GM12878 (cell line): ENCODE measurements at regions not wholly inside any gene's neighbourhood (a gene's known extent, or its start where the extent isn't known, plus 50 kb on each side); places are given as distances from the start of the nearest gene placed in this dataset.

Experiments used
- ATAC-seq: fragments of 200-7000 bp; cut with Tn5 transposase; 3 replicates; pipeline ENCODE4 v1.9.1; 2020; ENCODE audit warnings: mild to moderate bottlenecking, moderate library complexity
- BruUV-seq: library from RNA; stranded (reverse); fragments of 400-500 nt; replicated peaks from 2 replicates; lab custom pipeline; 2021; lab: Mats Ljungman, UMichigan
- CTCF ChIA-PET: fragments of 300-600 bp; sonication (Branson Sonifier 250); formaldehyde crosslinking; extraction: SDS; loops from one replicate; lab custom pipeline; 2021; ENCODE audit warnings: inconsistent platforms; lab: Yijun Ruan, JAX
- POLR2A ChIA-PET: fragments of 350-600 bp; formaldehyde crosslinking; extraction: SDS; loops from one replicate; lab custom pipeline; 2021; ENCODE audit warnings: inconsistent platforms; lab: Charles Lee
- RAD21 ChIA-PET: fragments of 300-600 bp; sonication (Branson Sonifier 250); formaldehyde crosslinking; loops from one replicate; lab custom pipeline; 2023; ENCODE audit warnings: antibody characterized with exemption; ENCODE audit not compliant: unreplicated experiment; lab: Charles Lee
- SMC1A ChIA-PET: fragments of 300-600 bp; sonication (Branson Sonifier 250); formaldehyde crosslinking; loops from one replicate; lab custom pipeline; 2023; ENCODE audit not compliant: unreplicated experiment, uncharacterized antibody; lab: Charles Lee
- DNase-seq: peaks from one replicate; pipeline ENCODE4 v3.0.0-alpha.2; 2011; ENCODE audit warnings: low read depth, low spot score
- FAIRE-seq: peaks from 3 replicates; lab custom pipeline; 2011; peaks lifted over from hg19 to GRCh38; lab: Jason Lieb, UNC
- H2AFZ ChIP-seq: 2 replicates; pipeline ENCODE4 v1.6.0; 2011; ENCODE audit warnings: low read depth, low read length, control low read depth; ENCODE audit not compliant: control insufficient read depth
- H3K27ac ChIP-seq: 2 replicates; pipeline ENCODE4 v1.5.1; 2011; ENCODE audit warnings: control low read depth; ENCODE audit not compliant: control insufficient read depth, insufficient read depth
- H3K27me3 ChIP-seq, 2 experiments: replicated peaks in 1 of 2; 2 replicates each; pipeline versions ENCODE4 v1.6.0 to v1.6.1; 2011; ENCODE audit warnings: low read length in 1 of 2; ENCODE audit not compliant: control insufficient read depth in 2 of 2, insufficient read depth in 2 of 2
- H3K36me3 ChIP-seq, 2 experiments: 2 replicates each; pipeline ENCODE4 v1.5.1; 2011; ENCODE audit warnings: low read length in 1 of 2; ENCODE audit not compliant: control insufficient read depth in 2 of 2, insufficient read depth in 2 of 2
- H3K4me1 ChIP-seq: 2 replicates; pipeline ENCODE4 v1.6.1; 2011; ENCODE audit warnings: mild to moderate bottlenecking, low read length, moderate library complexity, mixed read lengths; ENCODE audit not compliant: control insufficient read depth, insufficient read depth
- H3K4me2 ChIP-seq: 2 replicates; pipeline ENCODE4 v1.6.0; 2011; ENCODE audit warnings: control low read depth; ENCODE audit not compliant: control insufficient read depth, insufficient read depth
- H3K4me3 ChIP-seq: fragments of 200-600 bp; sonication (generic); 2 replicates; pipeline ENCODE4 v1.5.1; 2016
- H3K79me2 ChIP-seq: 2 replicates; pipeline ENCODE4 v1.6.0; 2011; ENCODE audit warnings: low read length; ENCODE audit not compliant: control insufficient read depth, insufficient read depth
- H3K9ac ChIP-seq: 2 replicates; pipeline ENCODE4 v1.8.0; 2011; ENCODE audit warnings: low read length, control low read depth, mixed read lengths; ENCODE audit not compliant: control insufficient read depth, insufficient read depth
- H3K9me3 ChIP-seq: replicated peaks from 3 replicates; pipeline ENCODE4 v1.5.1; 2011; ENCODE audit warnings: mild to moderate bottlenecking, low read length; ENCODE audit not compliant: control insufficient read depth, insufficient read depth
- H4K20me1 ChIP-seq: 2 replicates; pipeline ENCODE4 v1.6.0; 2011; ENCODE audit not compliant: control insufficient read depth, insufficient read depth
- GATAD2B ChIP-seq: fragments of 450-650 bp; conservative IDR thresholded peaks from 2 replicates; pipeline ENCODE4 v1.6.1; 2017; ENCODE audit warnings: low read depth, mild to moderate bottlenecking, moderate library complexity
- HCFC1 ChIP-seq: fragments of 150-350 bp; IDR thresholded peaks from 2 replicates; pipeline ENCODE4 v1.6.1; 2014; ENCODE audit warnings: low read length
- NBN ChIP-seq: fragments of 450-650 bp; IDR thresholded peaks from 2 replicates; pipeline ENCODE4 v1.6.1; 2016
- RB1 ChIP-seq: fragments of 450-650 bp; formaldehyde crosslinking; IDR thresholded peaks from 2 replicates; pipeline ENCODE4 v1.6.1; 2017; ENCODE audit warnings: mild to moderate bottlenecking, borderline replicate concordance
- SREBF1 ChIP-seq: IDR thresholded peaks from 2 replicates; pipeline ENCODE4 v1.6.1; 2012; ENCODE audit warnings: mild to moderate bottlenecking, low read length
- SRF ChIP-seq, 2 experiments: IDR thresholded peaks; 2 replicates each; pipeline ENCODE4 v1.6.1; 2011; ENCODE audit warnings: low read depth in 2 of 2, low read length in 2 of 2, mild to moderate bottlenecking in 1 of 2, moderate library complexity in 1 of 2
- TARDBP ChIP-seq: IDR thresholded peaks from 2 replicates; pipeline ENCODE4 v1.6.1; 2016; ENCODE audit warnings: borderline replicate concordance
- ZNF207 ChIP-seq: fragments of 450-650 bp; IDR thresholded peaks from 2 replicates; pipeline ENCODE4 v1.6.1; 2014; ENCODE audit warnings: antibody characterized with exemption, mild to moderate bottlenecking, borderline replicate concordance
- WGBS: methylation state at CpG from one replicate; pipeline ENCODE4 v1.1.6; 2016; ENCODE audit warnings: low lambda C conversion rate; ENCODE audit not compliant: insufficient replicate concordance, insufficient coverage; ENCODE audit errors: missing lambda C conversion rate; 5-methylcytosine and 5-hydroxymethylcytosine counted together
- in situ Hi-C: fragments of 300-500 bp; cut with MboI; formaldehyde crosslinking; loops from 9 replicates; pipeline ENCODE4 v1.14.3; 2018; ENCODE audit warnings: mixed read lengths
- intact Hi-C: fragments of 100-400 bp; cut with micrococcal nuclease; formaldehyde crosslinking; loops from one replicate; pipeline ENCODE4 v1.14.2; 2022; ENCODE audit not compliant: unreplicated experiment
- TF ChIP-seq, protein P1 (sequence below): fragments of 450-650 bp; formaldehyde crosslinking; IDR thresholded peaks from 2 replicates; pipeline ENCODE4 v1.5.0; 2022; ENCODE audit warnings: mild to moderate bottlenecking, missing genetic modification characterization
- TF ChIP-seq, protein P2 (sequence below): fragments of 450-650 bp; IDR thresholded peaks from 2 replicates; pipeline ENCODE4 v1.6.1; 2014; ENCODE audit warnings: mild to moderate bottlenecking
- TF ChIP-seq, protein P3 (sequence below): IDR thresholded peaks from 2 replicates; pipeline ENCODE4 v1.6.1; 2012; ENCODE audit warnings: mild to moderate bottlenecking, low read depth, low read length
- TF ChIP-seq, protein P4 (sequence below): fragments of 450-650 bp; IDR thresholded peaks from 2 replicates; pipeline ENCODE4 v1.6.1; 2018; ENCODE audit warnings: mild to moderate bottlenecking, low read depth, moderate library complexity; ENCODE audit not compliant: partially characterized antibody
- TF ChIP-seq, protein P5 (sequence below): IDR thresholded peaks from 2 replicates; pipeline ENCODE4 v1.6.1; 2011; ENCODE audit warnings: mild to moderate bottlenecking, low read depth, low read length, moderate library complexity; ENCODE audit not compliant: insufficient replicate concordance

DNA sequence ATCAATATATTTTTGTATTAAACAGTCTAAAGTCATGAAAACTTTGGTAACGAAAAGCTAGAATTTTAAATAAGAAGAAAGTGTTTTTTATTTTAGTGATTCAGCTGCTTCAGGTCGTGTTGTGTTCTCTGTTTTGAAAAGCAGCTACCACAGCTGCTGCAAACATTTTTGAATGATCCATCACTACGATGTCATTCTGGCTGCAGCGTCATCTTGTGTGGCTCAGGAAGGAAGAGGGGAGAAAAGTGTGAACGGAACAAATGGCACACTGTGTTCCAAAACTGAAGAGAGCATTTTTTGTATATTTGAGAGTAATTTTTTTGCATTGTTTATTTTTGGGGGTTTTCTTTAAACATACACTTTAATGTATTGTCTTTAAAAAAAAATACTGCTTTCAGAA is 323.0 kb upstream of the ADGRL2 start:
- WGBS = 23% methylated on average over 5 of the region's 5 CpGs
- no peak overlapping the region for H3K4me2 ChIP-seq
- H3K79me2 ChIP-seq = no peaks in the 10 kb centered on the region
- FAIRE-seq (no peak), DNase-seq (no peak), ATAC-seq (no peak)
- H3K9ac ChIP-seq = no peak overlapping the region
- ChIA-PET CTCF (no interaction called here), SMC1A (interaction anchor here (1.2 kb wide), 1 partner anchor 13 kb away, joined by 3 read pairs; no protein-coding TSS in a partner anchor), POLR2A (no interaction called here), RAD21 (interaction anchor here (1.1 kb wide), 1 partner anchor 283 kb away, joined by 3 read pairs; no protein-coding TSS in a partner anchor)
- no peaks in the 10 kb centered on the region for H3K36me3 ChIP-seq
- no peak overlapping the region for H2AFZ ChIP-seq
- H3K27ac ChIP-seq = no peak overlapping the region
- intact Hi-C loops (no loop called here), in situ Hi-C loops (no loop called here)
- BruUV-seq = no TSS peak
- H3K27me3 ChIP-seq = no peaks in the 10 kb centered on the region; a peak in 2 of 4 replicates
- H3K4me3 ChIP-seq = no peak overlapping the region
- no peaks in the 10 kb centered on the region for H3K9me3 ChIP-seq
- H3K4me1 ChIP-seq = no peaks in the 10 kb centered on the region
- H4K20me1 ChIP-seq = no peaks in the 10 kb centered on the region
- TF ChIP-seq, protein P1, sequence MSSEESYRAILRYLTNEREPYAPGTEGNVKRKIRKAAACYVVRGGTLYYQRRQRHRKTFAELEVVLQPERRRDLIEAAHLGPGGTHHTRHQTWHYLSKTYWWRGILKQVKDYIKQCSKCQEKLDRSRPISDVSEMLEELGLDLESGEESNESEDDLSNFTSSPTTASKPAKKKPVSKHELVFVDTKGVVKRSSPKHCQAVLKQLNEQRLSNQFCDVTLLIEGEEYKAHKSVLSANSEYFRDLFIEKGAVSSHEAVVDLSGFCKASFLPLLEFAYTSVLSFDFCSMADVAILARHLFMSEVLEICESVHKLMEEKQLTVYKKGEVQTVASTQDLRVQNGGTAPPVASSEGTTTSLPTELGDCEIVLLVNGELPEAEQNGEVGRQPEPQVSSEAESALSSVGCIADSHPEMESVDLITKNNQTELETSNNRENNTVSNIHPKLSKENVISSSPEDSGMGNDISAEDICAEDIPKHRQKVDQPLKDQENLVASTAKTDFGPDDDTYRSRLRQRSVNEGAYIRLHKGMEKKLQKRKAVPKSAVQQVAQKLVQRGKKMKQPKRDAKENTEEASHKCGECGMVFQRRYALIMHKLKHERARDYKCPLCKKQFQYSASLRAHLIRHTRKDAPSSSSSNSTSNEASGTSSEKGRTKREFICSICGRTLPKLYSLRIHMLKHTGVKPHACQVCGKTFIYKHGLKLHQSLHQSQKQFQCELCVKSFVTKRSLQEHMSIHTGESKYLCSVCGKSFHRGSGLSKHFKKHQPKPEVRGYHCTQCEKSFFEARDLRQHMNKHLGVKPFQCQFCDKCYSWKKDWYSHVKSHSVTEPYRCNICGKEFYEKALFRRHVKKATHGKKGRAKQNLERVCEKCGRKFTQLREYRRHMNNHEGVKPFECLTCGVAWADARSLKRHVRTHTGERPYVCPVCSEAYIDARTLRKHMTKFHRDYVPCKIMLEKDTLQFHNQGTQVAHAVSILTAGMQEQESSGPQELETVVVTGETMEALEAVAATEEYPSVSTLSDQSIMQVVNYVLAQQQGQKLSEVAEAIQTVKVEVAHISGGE (CRISPR knock-in tag) = no peak
- TF ChIP-seq ZNF207 = no peak
- TF ChIP-seq, protein P2, sequence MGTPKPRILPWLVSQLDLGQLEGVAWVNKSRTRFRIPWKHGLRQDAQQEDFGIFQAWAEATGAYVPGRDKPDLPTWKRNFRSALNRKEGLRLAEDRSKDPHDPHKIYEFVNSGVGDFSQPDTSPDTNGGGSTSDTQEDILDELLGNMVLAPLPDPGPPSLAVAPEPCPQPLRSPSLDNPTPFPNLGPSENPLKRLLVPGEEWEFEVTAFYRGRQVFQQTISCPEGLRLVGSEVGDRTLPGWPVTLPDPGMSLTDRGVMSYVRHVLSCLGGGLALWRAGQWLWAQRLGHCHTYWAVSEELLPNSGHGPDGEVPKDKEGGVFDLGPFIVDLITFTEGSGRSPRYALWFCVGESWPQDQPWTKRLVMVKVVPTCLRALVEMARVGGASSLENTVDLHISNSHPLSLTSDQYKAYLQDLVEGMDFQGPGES = no peak
- TF ChIP-seq RB1 = no peak
- TF ChIP-seq, protein P3, sequence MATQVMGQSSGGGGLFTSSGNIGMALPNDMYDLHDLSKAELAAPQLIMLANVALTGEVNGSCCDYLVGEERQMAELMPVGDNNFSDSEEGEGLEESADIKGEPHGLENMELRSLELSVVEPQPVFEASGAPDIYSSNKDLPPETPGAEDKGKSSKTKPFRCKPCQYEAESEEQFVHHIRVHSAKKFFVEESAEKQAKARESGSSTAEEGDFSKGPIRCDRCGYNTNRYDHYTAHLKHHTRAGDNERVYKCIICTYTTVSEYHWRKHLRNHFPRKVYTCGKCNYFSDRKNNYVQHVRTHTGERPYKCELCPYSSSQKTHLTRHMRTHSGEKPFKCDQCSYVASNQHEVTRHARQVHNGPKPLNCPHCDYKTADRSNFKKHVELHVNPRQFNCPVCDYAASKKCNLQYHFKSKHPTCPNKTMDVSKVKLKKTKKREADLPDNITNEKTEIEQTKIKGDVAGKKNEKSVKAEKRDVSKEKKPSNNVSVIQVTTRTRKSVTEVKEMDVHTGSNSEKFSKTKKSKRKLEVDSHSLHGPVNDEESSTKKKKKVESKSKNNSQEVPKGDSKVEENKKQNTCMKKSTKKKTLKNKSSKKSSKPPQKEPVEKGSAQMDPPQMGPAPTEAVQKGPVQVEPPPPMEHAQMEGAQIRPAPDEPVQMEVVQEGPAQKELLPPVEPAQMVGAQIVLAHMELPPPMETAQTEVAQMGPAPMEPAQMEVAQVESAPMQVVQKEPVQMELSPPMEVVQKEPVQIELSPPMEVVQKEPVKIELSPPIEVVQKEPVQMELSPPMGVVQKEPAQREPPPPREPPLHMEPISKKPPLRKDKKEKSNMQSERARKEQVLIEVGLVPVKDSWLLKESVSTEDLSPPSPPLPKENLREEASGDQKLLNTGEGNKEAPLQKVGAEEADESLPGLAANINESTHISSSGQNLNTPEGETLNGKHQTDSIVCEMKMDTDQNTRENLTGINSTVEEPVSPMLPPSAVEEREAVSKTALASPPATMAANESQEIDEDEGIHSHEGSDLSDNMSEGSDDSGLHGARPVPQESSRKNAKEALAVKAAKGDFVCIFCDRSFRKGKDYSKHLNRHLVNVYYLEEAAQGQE = no peak
- TF ChIP-seq SRF (IDR thresholded peaks at IDR 0.05; ENCODE audit: low read depth in 2 of 2, low read length in 2 of 2) = no peak
- TF ChIP-seq TARDBP = no peak
- no peak for TF ChIP-seq SREBF1
- no peak for TF ChIP-seq HCFC1
- TF ChIP-seq NBN = no peak
- TF ChIP-seq, protein P4, sequence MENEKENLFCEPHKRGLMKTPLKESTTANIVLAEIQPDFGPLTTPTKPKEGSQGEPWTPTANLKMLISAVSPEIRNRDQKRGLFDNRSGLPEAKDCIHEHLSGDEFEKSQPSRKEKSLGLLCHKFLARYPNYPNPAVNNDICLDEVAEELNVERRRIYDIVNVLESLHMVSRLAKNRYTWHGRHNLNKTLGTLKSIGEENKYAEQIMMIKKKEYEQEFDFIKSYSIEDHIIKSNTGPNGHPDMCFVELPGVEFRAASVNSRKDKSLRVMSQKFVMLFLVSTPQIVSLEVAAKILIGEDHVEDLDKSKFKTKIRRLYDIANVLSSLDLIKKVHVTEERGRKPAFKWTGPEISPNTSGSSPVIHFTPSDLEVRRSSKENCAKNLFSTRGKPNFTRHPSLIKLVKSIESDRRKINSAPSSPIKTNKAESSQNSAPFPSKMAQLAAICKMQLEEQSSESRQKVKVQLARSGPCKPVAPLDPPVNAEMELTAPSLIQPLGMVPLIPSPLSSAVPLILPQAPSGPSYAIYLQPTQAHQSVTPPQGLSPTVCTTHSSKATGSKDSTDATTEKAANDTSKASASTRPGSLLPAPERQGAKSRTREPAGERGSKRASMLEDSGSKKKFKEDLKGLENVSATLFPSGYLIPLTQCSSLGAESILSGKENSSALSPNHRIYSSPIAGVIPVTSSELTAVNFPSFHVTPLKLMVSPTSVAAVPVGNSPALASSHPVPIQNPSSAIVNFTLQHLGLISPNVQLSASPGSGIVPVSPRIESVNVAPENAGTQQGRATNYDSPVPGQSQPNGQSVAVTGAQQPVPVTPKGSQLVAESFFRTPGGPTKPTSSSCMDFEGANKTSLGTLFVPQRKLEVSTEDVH = no peak
- TF ChIP-seq, protein P5, sequence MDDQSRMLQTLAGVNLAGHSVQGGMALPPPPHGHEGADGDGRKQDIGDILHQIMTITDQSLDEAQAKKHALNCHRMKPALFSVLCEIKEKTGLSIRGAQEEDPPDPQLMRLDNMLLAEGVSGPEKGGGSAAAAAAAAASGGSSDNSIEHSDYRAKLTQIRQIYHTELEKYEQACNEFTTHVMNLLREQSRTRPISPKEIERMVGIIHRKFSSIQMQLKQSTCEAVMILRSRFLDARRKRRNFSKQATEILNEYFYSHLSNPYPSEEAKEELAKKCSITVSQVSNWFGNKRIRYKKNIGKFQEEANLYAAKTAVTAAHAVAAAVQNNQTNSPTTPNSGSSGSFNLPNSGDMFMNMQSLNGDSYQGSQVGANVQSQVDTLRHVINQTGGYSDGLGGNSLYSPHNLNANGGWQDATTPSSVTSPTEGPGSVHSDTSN = no peak
- TF ChIP-seq GATAD2B = no peak
